Keratinocyte (primary cell): ENCODE measurements at regions not wholly inside any gene's neighbourhood (a gene's known extent, or its start where the extent isn't known, plus 50 kb on each side); places are given as distances from the start of the nearest gene placed in this dataset.

Experiments
- EZH2 ChIP-seq: IDR thresholded peaks from one replicate; pipeline ENCODE4 v1.6.1; 2012; ENCODE audit warnings: inconsistent platforms, mild to moderate bottlenecking, low read length, moderate library complexity
- TF ChIP-seq, protein P1 (sequence below), 3 experiments: IDR thresholded peaks in 1 of 3; conservative IDR thresholded peaks in 1 of 3; optimal IDR thresholded peaks in 1 of 3; 2 replicates in 2 of 3; 3 replicates in 1 of 3; pipeline versions ENCODE3 to v1.5.1; 2011; ENCODE audit warnings: low read length in 3 of 3, mild to moderate bottlenecking in 3 of 3, moderate library complexity in 2 of 3, control low read depth in 1 of 3, inconsistent platforms in 1 of 3; ENCODE audit not compliant: insufficient read depth in 2 of 3; ENCODE audit errors: extremely low read depth in 1 of 3

DNA sequence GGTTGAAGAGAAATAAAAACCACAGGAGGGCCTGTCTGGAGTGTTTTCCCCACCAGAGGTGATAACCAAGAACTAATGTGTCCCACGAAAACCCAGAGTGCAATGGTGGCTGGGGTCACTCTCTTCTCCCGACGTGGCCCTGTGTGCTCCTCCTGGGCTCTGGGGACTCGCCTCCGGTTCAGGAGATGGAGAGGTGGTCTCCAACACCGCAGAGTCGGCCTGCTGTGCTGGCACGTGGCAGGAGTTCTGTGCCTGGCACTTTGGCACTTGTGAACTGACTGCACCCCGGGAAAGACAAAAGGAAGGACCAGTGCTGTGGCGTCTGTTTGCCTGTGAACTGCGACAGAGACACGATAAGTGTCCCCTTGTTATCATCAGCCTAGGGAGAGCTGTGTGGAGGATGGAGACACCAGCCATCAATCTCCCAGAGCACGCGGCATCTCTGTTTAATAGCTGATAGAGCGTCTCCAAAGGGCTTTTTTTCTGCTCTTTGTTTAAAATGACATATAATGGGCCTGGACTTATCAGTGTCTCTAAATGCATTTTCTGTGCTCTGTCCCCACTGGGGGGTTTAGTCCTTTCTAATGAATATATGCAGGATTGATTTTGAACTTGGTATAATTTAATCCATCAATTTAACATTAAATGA, 98.3 kb downstream of the MRPL36 start:
- TF ChIP-seq, protein P1, sequence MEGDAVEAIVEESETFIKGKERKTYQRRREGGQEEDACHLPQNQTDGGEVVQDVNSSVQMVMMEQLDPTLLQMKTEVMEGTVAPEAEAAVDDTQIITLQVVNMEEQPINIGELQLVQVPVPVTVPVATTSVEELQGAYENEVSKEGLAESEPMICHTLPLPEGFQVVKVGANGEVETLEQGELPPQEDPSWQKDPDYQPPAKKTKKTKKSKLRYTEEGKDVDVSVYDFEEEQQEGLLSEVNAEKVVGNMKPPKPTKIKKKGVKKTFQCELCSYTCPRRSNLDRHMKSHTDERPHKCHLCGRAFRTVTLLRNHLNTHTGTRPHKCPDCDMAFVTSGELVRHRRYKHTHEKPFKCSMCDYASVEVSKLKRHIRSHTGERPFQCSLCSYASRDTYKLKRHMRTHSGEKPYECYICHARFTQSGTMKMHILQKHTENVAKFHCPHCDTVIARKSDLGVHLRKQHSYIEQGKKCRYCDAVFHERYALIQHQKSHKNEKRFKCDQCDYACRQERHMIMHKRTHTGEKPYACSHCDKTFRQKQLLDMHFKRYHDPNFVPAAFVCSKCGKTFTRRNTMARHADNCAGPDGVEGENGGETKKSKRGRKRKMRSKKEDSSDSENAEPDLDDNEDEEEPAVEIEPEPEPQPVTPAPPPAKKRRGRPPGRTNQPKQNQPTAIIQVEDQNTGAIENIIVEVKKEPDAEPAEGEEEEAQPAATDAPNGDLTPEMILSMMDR (optimal IDR thresholded peaks at IDR 0.05 in 1 of 3, IDR thresholded peaks at IDR 0.05 in 1 of 3, conservative IDR thresholded peaks at IDR 0.05 in 1 of 3; ENCODE audit: extremely low read depth in 1 of 3, insufficient read depth in 2 of 3, low read length in 3 of 3) = no peak
- TF ChIP-seq EZH2 = no peak
